Memory B cell (primary cell): ENCODE measurements at regions not wholly inside any gene's neighbourhood (a gene's known extent, or its start where the extent isn't known, plus 50 kb on each side); places are given as distances from the start of the nearest gene placed in this dataset.
"Not testable (repeated sequence)": the region's sequence is repeated elsewhere in the genome, so short reads cannot be mapped to it uniquely, and the experiment has no call there.

Source experiments
- ATAC-seq: fragments of 150-1000 bp; cut with Tn5 transposase; 2 replicates; pipeline ENCODE4 v1.10.0; 2021; ENCODE audit warnings: low read depth, mild to moderate bottlenecking, moderate library complexity
- DNase-seq, 2 donors: peaks; one replicate each; pipeline ENCODE4 v3.0.0; 2022; ENCODE audit warnings: low spot score in 2 of 2
- H3K27ac Mint-ChIP-seq: one replicate; pipeline ENCODE4 v1.8.0; 2022; ENCODE audit warnings: mild to moderate bottlenecking, moderate library complexity, mixed read lengths
- H3K27me3 Mint-ChIP-seq: one replicate; pipeline ENCODE4 v1.8.0; 2022; ENCODE audit warnings: mixed read lengths
- H3K36me3 Mint-ChIP-seq: one replicate; pipeline ENCODE4 v1.8.0; 2022; ENCODE audit warnings: mild to moderate bottlenecking, mixed read lengths
- H3K4me1 Mint-ChIP-seq: one replicate; pipeline ENCODE4 v1.8.0; 2022; ENCODE audit warnings: mixed read lengths
- H3K4me3 Mint-ChIP-seq: one replicate; pipeline ENCODE4 v1.8.0; 2022; ENCODE audit warnings: mild to moderate bottlenecking, moderate library complexity, mixed read lengths
- H3K9me3 Mint-ChIP-seq: one replicate; pipeline ENCODE4 v1.8.0; 2022; ENCODE audit warnings: mixed read lengths

DNA sequence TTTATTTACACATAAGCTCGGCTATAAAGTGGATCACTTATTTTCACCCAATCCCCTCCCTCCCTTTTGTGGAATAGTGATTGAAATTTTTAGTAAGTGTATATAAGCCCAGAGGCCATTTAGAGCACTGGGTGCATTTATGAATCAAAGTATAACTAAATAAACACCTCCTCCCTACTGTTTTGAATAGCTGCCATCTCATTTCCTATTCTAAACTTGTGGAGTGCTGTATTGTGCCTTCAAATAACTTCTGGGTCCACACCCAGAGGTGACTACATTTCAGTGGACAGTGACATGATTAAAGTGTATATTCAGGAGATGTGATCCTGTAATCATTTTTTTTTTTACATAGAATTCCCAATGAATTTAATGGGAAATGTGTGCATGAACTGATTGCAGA lies 104.9 kb downstream of the TEX13C start:
- no peak overlapping the region for H3K27ac Mint-ChIP-seq
- H3K27me3 Mint-ChIP-seq = no peaks in the 10 kb centered on the region
- no peaks in the 10 kb centered on the region for H3K4me1 Mint-ChIP-seq
- DNase-seq = no peak
- H3K36me3 Mint-ChIP-seq = no peaks in the 10 kb centered on the region
- ATAC-seq = no peak
- no peaks in the 10 kb centered on the region for H3K9me3 Mint-ChIP-seq
- no peak overlapping the region for H3K4me3 Mint-ChIP-seq

DNA sequence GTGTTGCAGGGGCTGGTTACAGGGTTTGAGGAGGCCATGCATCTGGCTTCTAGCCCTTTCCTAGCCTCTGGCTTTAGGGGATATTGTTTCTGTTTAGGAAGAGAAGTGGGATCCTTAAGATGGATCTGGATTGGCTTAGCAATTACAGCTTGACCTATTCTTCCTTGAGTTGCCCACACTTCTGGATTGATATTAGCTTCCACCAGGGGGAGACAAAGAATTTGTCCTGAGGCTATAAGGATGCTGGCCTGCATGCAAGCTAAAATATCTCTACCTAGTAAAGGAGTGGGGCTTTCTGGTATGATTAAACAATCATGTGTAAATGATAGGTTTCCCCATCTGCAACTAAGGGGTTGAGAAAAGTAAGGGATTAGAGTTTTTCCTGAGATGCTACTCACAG lies 117.2 kb downstream of the TEX13C start:
- Mint-ChIP-seq H3K4me3 (no peak overlapping the region), H3K36me3 (no peaks in the 10 kb centered on the region), H3K27me3 (no peaks in the 10 kb centered on the region), H3K27ac (no peak overlapping the region), H3K9me3 (no peaks in the 10 kb centered on the region), H3K4me1 (no peaks in the 10 kb centered on the region)
- ATAC-seq = no peak
- DNase-seq = no peak

DNA sequence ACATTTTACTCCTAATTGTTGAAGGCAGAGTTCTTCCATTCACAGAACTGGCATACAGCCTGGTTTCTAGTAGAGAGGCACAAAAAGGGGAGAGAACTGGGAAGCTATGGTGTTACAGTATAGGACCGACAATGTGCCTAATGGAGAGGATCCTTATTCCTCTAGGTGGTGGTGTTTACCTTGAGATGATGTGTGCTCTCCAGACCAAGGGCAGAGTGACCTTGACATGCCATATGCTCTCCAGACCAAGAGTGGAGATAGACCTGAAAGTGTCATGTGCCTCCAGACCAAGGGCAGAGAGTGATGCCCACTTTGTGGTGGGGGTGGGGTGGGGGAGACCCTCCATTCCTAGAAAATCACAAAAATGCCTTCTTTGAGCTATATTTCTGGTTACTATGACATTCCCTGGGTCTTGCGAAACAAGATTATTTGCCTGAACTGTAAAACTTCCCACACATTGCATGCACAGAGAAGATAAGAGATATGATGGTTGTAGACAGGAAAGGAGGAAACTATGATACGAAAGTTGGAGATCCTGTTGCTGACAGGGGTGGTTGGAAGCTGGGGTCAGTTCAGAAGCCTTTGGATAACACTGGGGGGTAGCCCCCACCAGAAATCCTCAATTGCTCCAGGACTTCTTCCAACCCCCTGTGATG lies 119.7 kb downstream of the TEX13C start:
- Mint-ChIP-seq H3K27ac (no peak overlapping the region), H3K36me3 (no peaks in the 10 kb centered on the region), H3K9me3 (no peaks in the 10 kb centered on the region), H3K27me3 (no peaks in the 10 kb centered on the region), H3K4me3 (no peak overlapping the region), H3K4me1 (no peaks in the 10 kb centered on the region)
- ATAC-seq (no peak), DNase-seq (no peak)

DNA sequence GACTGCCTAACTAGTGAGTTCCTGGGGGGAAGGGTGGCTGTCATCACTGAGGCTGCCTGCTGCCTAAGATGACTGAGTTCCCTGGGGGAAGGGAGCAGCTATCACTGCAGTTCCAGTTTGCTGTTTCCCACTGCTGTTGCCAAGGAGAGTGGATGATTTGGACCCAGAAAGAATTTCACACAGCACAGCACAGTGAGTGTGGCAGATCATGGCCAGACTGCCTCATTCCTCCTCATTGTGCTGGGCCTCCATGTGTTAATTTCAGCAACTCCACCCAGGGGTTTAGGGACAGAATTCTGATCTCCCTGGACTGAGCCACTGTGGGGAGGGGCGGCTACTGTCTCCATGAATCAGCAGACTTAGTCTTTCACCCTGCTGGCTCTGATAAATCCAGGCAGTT lies 125.0 kb downstream of the TEX13C start:
- H3K36me3 Mint-ChIP-seq = no peaks in the 10 kb centered on the region
- ATAC-seq = no peak
- no peaks in the 10 kb centered on the region for H3K27me3 Mint-ChIP-seq
- peaks cover 3% of the 10 kb centered on the region for H3K9me3 Mint-ChIP-seq
- DNase-seq = no peak
- no peaks in the 10 kb centered on the region for H3K4me1 Mint-ChIP-seq
- no peak overlapping the region for H3K27ac Mint-ChIP-seq
- H3K4me3 Mint-ChIP-seq = no peak overlapping the region

DNA sequence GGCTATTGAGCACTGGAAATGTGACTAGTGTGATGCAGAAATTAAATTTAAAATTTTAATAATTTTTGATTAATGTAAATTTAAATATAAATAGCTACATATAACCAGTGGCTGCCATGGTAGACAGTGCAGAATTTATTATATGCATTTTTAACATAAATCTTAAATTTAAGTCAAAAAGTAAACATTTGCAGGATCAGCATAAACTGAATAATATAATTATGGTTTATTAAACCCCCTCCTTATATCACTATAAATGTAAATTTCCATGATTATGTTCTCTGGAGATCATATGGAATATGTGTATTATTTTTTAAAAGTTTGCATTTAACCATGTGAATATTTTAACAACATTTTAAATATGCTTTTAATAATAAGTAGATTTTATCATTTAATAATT lies 155.8 kb downstream of the TEX13C start:
- Mint-ChIP-seq H3K9me3 (no peaks in the 10 kb centered on the region), H3K4me3 (no peak overlapping the region), H3K27me3 (no peaks in the 10 kb centered on the region), H3K4me1 (no peaks in the 10 kb centered on the region), H3K27ac (no peak overlapping the region), H3K36me3 (no peaks in the 10 kb centered on the region)
- ATAC-seq = no peak
- DNase-seq = no peak

DNA sequence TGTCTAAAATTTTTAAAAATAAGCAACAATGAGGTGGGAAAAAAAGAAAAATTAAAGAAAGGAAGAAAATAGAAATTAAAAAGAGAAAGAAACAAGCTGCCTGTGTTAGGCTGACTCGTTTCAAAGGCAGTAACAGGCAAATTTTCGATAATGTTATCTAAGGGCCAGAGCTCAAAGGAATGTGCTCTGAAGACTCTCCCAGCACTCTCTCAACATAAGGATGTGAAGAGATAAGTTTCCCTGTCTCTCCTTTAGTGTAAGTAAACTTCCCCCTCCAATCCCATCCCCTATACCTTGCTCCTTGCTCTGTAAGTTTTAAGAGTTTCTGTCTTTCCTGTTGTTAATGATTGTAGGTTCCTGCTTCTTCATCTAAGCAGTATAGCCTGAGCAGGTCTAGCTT lies 172.8 kb downstream of the TEX13C start:
- no peaks in the 10 kb centered on the region for H3K9me3 Mint-ChIP-seq
- no peaks in the 10 kb centered on the region for H3K36me3 Mint-ChIP-seq
- H3K4me3 Mint-ChIP-seq = no peak overlapping the region
- no peak for ATAC-seq
- H3K4me1 Mint-ChIP-seq = no peaks in the 10 kb centered on the region
- DNase-seq = no peak
- H3K27me3 Mint-ChIP-seq = no peaks in the 10 kb centered on the region
- no peak overlapping the region for H3K27ac Mint-ChIP-seq

DNA sequence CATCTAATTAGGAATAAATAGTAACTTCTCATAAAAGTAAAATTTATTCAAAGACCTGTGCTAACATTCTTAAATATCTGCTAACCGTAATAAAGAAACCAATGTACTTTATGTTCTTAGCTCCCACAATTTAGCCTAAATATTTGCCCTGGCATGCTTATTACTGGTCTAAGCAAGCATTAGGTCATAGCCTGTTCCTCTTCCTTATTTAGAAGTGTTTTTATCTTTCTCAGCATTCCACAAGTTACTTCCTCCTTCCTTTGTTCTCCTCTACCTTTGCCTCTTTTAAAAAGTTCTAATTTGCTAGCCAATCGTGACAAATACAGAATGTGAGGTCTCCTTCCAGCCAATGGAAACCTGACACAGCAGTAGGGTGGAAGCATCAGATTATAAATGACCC lies 173.3 kb downstream of the TEX13C start:
- H3K27me3 Mint-ChIP-seq, H3K4me3 Mint-ChIP-seq, H3K9me3 Mint-ChIP-seq, H3K36me3 Mint-ChIP-seq, H3K27ac Mint-ChIP-seq, DNase-seq, ATAC-seq, H3K4me1 Mint-ChIP-seq: not testable (repeated sequence)

DNA sequence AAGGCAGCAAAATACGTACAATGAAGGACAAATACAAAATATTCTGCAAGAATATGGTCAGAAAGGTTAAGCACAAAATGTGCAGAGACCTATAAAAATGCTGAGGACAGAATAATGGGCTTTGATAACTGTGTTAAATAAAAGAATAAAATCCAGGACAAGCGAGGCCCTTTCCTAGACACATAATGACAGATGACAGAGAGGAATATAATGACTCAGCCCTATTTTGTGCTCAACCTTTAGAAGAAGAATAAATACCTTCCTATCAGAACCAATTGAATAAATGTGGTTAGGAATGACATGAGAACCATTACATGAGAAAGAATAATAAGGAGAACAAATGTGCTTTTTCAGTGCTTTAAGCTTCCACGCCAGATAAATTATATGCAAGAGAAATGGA lies 178.0 kb downstream of the TEX13C start:
- no peak overlapping the region for H3K27ac Mint-ChIP-seq
- no peaks in the 10 kb centered on the region for H3K36me3 Mint-ChIP-seq
- H3K9me3 Mint-ChIP-seq = no peaks in the 10 kb centered on the region
- no peaks in the 10 kb centered on the region for H3K27me3 Mint-ChIP-seq
- DNase-seq = no peak
- ATAC-seq = no peak
- H3K4me1 Mint-ChIP-seq = no peaks in the 10 kb centered on the region
- no peak overlapping the region for H3K4me3 Mint-ChIP-seq

DNA sequence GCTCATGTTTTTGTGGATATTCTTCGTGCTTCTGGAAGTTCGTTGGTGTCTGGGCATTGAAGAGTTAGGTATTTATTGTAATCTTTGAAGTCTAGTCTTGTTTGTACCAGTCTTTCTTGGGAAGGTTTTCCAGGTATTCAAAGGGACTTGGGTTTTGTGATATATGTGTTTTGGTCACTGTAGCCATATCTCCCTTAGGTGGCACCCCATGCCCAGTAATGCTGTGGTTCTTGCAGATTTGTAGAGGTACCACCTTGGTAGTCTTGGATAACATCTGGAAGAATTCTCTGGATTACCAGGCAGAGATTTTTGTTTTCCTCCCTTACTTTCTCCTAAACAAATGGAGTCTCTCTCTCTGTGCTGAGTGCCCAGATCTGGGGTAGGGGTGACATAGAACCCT lies 184.1 kb downstream of the TEX13C start:
- H3K27me3 Mint-ChIP-seq = peaks cover 1% of the 10 kb centered on the region
- no peak overlapping the region for H3K4me3 Mint-ChIP-seq
- H3K36me3 Mint-ChIP-seq = no peaks in the 10 kb centered on the region
- H3K4me1 Mint-ChIP-seq = no peaks in the 10 kb centered on the region
- ATAC-seq (no peak), DNase-seq (no peak)
- H3K27ac Mint-ChIP-seq = no peak overlapping the region
- peaks cover 2% of the 10 kb centered on the region for H3K9me3 Mint-ChIP-seq

DNA sequence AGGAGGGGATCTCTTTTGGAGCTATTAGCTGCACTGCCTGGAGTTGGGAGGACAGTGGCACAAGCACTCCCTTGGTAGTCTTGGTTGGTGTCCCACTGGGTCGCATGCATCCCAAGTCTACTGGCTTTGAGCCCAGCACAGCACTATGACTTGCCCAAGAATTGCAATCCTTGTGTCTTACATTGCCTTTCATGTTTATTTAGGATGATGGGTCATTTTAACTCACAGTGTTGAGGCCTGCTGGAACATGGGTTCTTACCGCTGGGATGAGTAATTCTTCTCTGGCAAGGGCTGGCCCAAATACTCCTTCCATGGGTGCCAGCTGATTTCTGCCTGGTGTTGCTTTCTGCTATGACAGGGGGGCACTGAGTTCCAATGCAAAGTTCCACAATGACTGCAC lies 185.5 kb downstream of the TEX13C start:
- DNase-seq (no peak), ATAC-seq (no peak)
- Mint-ChIP-seq H3K4me3 (no peak overlapping the region), H3K36me3 (no peaks in the 10 kb centered on the region), H3K27me3 (peaks cover 1% of the 10 kb centered on the region), H3K27ac (no peak overlapping the region), H3K4me1 (no peaks in the 10 kb centered on the region), H3K9me3 (peaks cover 2% of the 10 kb centered on the region)

DNA sequence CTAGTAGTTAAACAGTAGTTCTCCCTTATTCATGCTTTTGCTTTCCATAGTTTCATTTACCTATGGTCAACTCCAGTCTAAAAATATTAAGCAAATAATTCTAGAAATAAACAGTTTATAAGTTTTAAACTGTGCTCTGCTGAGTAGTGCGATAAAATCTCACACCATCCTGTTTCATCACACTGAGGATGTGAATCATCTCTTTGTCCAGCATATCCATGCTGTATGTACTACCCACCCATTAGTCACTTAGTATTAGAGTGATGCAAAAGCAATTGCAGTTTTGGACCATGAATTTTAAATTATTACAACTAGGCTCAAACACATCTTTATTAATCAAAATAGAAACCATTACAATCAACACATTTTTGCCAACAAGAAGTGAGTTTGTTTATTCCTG lies 187.4 kb downstream of the TEX13C start:
- H3K9me3 Mint-ChIP-seq = peaks cover 2% of the 10 kb centered on the region
- H3K4me3 Mint-ChIP-seq = no peak overlapping the region
- ATAC-seq (no peak), DNase-seq (no peak)
- no peak overlapping the region for H3K27ac Mint-ChIP-seq
- H3K27me3 Mint-ChIP-seq = peaks cover 1% of the 10 kb centered on the region
- no peaks in the 10 kb centered on the region for H3K36me3 Mint-ChIP-seq
- H3K4me1 Mint-ChIP-seq = no peaks in the 10 kb centered on the region

DNA sequence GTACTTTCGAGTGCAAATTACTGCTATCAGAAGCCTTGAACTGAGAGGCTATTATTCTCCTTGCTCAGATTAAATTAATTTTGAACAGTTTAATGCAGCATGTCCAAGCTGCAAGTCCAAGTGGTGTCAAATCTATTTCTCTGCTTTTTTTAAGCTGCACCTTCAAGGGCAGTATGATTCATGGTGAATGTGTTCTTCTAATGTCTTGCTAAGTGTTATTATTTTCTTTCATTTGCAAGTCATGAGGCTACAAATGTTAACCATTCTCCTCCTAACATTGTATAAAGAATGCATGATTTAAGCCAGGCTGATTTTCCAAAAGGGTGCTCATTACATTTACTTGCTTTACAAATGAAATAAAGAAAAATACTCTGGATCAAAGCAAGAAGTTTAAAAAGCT lies 200.4 kb downstream of the TEX13C start:
- Mint-ChIP-seq H3K9me3 (no peaks in the 10 kb centered on the region), H3K27me3 (no peaks in the 10 kb centered on the region), H3K36me3 (no peaks in the 10 kb centered on the region), H3K27ac (no peak overlapping the region), H3K4me1 (no peaks in the 10 kb centered on the region), H3K4me3 (no peak overlapping the region)
- ATAC-seq = no peak
- no peak for DNase-seq

DNA sequence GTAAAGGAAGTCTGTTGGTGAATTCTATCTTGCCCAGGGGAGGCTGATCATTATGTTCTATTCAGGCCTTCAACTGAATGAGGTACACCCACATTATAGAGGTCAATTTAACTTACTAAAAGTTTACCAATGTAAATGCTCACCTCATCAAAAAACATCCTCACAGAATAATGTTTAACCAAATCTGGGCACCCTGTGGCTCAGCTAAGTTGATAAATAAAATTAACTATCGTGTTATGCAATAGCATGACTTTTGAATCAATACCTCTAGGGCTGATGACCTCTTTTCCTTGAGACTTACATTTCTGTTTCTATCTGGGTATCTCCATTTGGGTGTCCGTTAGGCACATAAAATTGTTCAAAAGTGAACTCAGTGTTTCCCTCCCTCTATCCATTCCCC lies 203.1 kb downstream of the TEX13C start:
- ATAC-seq = no peak
- H3K27ac Mint-ChIP-seq = no peak overlapping the region
- H3K4me3 Mint-ChIP-seq = no peak overlapping the region
- no peaks in the 10 kb centered on the region for H3K36me3 Mint-ChIP-seq
- no peak for DNase-seq
- no peaks in the 10 kb centered on the region for H3K4me1 Mint-ChIP-seq
- H3K9me3 Mint-ChIP-seq = peaks cover 2% of the 10 kb centered on the region
- H3K27me3 Mint-ChIP-seq = no peaks in the 10 kb centered on the region

DNA sequence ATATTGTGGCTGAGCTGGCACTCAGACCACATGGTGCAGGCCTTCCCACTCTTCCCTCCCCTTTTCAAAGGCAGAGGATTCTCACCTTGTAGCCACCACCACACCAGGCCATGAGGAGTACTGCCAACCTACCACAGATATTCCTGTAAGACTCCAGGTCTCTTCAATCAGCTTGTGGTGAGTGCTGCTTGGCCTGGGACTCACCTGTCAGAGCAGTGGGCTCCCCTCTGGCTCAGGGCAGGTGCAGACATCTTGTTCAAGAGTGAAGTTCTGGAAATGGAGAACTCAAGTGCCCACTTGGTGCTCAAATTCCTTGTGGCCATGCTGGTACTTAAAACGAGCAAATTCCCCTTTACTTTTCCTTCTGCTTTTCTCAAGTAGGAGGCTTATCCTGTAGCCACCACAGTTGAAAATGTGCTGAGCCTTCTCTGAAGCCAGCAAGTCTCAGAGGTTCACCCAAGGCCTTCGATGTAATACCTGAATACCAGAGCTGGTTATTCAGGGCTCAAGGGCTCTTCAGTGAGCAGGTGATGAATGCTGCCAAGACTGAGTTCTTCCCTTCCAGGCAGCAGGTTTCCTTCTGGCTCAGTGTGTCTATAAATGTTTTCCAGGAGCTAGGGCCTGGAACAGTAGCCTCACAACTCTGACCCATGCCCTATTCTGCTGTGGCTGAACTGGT lies 212.9 kb downstream of the TEX13C start:
- Mint-ChIP-seq H3K27me3 (no peaks in the 10 kb centered on the region), H3K9me3 (no peaks in the 10 kb centered on the region), H3K36me3 (no peaks in the 10 kb centered on the region), H3K4me1 (no peaks in the 10 kb centered on the region), H3K27ac (no peak overlapping the region), H3K4me3 (no peak overlapping the region)
- ATAC-seq (no peak), DNase-seq (no peak)

DNA sequence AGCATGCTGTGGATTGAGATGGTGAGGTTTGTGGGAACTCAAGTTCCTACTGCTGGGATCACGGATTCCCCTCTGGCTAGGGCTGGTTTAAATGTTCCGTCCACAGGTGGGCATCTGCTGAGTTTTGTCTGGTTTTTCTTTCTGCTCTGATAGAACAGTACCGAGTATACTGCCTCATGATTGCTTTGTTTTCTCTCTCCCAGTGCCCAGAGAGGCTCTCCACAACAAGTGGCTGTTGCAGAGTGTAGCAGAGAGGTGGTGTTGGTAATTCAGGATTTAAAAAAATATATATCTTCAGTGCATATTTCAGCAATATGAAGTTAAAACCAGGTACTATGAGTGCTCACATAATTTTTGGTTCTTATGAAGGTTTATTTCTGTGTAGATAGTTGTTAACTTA lies 213.7 kb downstream of the TEX13C start:
- no peak for DNase-seq
- no peak overlapping the region for H3K27ac Mint-ChIP-seq
- no peak overlapping the region for H3K4me3 Mint-ChIP-seq
- H3K9me3 Mint-ChIP-seq = no peaks in the 10 kb centered on the region
- no peak for ATAC-seq
- H3K4me1 Mint-ChIP-seq = no peaks in the 10 kb centered on the region
- H3K27me3 Mint-ChIP-seq = no peaks in the 10 kb centered on the region
- H3K36me3 Mint-ChIP-seq = no peaks in the 10 kb centered on the region
